ENCODE measurements at regions not wholly inside any gene's neighbourhood (a gene's known extent, or its start where the extent isn't known, plus 50 kb on each side); places are given as distances from the start of the nearest gene placed in this dataset.

DNA sequence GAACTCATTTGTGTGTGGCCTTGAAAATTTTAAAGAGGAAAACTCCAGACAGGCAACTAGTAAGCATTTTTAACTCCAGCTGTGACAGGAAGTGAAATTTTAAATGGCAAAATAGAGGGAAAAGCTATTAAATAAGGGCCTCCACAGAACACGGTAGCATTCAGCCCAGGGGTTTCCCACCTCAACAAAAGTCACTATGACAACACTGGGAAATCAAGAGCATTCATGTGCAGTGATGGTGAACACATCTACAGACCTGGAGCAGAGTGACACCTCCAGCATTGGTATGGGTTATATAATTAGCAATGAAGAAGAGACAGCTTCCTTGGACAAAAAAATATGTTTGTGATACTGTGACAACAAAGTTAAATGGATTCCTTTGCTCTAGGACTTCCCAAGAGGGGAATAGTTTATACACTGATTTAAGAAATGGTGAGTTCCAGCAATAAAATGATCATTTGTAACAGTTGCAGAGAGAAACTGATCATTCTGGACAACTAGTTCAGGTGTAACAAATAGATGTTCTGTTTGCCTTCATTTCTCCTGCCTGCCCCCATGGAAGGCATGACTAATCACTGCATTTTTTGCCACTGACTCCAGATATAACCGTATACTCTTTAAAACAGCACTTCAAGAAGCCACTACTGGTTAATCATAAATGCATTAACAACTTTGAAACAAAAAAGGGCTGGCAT, 93.3 kb upstream of the SLC44A1 start:
- DNase-seq: no peak

- no peak for DNase-seq
Observed at GRCh38 chr9:105151686-105151995, 92.8 kb upstream of the SLC44A1 start.

- no peak for DNase-seq
Observed at GRCh38 chr9:105154723-105155191, 89.7 kb upstream of the SLC44A1 start.

GRCh38 chr9:105157171-105157583, 87.3 kb upstream of the SLC44A1 start:
- DNase-seq: peak; percentile 70

DNA sequence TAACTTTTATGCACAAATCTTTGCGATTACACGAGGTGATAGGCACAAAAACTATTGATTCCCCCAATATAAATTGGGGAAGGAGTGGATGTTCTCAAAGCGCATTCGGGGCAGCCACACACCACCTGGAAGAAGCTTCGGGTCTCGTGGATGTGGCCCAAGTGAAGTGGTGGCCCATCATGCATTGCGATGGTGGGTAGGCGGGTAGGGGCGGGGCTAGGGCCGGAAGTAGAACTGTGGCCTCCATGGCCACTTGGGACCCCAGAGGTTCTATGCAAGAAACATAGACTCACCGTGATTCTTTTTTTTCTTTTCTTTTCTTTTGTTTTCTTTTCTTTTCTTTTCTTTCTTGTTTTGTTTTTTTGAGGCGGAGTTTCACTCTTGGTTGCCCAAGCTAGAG, 86.4 kb upstream of the SLC44A1 start:
- no peak for DNase-seq

- no peak for DNase-seq
Observed at GRCh38 chr9:105158898-105159297, 85.6 kb upstream of the SLC44A1 start.

- no peak for DNase-seq
Observed at GRCh38 chr9:105168870-105169319, 75.6 kb upstream of the SLC44A1 start.

DNA sequence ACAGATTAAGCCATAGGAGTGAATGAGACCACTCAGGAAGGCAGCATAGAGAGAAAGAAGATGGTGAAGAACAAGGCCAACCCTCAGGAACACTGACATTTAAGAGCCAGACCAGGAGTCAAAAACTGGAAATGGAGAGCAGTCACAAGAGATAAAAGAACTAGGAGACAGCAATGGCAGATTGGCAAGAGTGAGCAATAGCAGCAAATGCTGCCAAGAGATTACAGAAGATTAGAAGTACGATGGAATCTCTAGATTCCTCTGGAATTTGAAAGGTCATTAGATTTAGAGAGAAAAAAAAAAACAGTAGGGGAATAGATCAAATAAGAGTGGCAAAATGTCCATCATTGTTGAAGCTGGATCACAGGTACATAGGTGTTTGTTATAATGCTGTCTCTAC, 73.4 kb upstream of the SLC44A1 start:
- no peak for DNase-seq

DNA sequence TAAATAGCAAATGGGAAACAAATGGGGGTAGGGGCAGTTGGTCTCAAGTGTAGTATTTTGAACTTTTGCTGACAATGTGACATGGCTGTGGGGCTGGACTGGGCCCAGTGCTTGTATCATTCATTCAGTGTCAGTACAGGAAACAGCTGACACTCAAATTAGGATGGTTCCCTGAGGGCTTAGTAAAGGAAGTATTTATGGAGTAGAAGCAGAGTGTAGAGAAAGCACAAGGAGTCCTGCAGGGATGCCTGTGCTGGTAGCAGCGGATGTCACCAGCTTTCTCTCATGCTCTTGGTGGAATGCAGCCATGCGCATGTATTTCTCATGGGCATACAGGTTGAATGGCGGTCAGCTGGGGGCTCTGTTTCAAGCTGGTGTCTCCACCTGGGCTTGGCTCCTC, 72.9 kb upstream of the SLC44A1 start:
- no peak for DNase-seq

GRCh38 chr9:105172436-105172835, 72.0 kb upstream of the SLC44A1 start:
- DNase-seq: no peak

DNA sequence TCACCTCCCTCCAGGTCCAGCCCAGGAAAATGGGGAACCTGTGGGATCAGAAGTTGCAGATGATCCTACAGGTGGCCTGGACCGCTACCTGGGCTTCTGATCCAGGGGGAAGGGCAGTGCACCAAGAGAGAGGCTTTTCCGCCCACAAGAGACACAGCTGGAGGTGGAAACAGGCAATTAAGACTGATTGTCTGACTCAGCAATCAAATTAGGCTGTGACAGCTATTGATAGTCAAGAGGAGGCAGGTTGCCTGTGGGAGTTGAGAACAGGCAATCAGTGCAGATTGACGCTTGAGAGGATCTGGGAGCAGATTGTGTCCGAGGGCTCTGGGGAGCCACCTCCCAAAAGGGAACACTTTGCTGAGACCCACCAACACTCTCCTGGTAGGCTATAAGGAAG, 71.1 kb upstream of the SLC44A1 start:
- peak; percentile 87 for DNase-seq

- no peak for DNase-seq
Observed at GRCh38 chr9:105173826-105174225, 70.6 kb upstream of the SLC44A1 start.

- DNase-seq: no peak
Observed at GRCh38 chr9:105176194-105176593, 68.3 kb upstream of the SLC44A1 start.

DNA sequence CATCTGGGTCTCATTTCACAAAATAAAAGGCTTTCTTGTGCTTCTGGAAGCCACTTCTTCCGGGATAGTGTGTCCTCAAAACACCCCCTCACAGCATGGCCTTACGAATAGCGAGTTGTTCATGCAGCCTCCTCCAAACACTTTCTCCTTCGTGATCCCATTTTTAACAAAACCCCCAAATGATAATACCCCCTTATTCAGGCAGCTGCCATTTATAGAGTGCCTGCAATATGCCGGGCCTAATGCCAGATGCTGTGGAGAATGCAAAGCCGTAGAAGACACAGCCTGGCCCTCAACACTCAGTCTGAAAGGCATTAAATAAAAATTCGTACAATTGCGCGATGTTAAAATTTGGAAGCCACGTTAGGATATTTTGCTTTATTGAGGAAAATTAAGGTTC, 66.4 kb upstream of the SLC44A1 start:
- DNase-seq: no peak

- DNase-seq: no peak
Observed at GRCh38 chr9:105187781-105188180, 56.7 kb upstream of the SLC44A1 start.

GRCh38 chr9:105188746-105189145, 55.7 kb upstream of the SLC44A1 start:
- DNase-seq: no peak

DNA sequence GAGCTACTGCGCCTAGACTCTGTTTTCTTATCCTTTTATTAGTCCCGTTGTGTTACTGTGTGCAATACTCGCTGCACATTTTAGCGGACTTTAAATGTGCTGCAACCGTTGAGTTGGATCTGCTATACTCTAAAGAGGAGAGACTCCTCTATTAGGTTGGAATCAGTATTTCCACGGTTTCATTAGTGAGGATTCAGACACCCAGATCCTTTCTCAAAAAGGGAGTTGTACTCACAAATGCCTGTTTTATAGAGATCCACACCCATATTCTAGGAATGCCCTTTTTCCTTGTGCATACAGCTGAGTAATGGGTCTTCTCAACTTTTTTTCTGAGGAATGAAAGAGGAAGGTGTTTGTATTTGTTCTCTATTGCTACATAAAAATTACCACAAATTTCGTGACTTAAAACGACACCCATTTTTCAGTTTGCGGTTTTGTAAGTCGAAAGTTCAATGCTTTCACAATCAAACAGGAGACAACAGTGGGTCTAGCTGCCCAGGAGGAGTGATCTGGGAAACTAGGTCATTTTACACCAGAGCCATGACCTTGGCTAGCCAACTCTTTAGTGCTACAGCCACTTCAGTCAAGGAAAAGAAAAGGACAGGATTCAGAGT, 52.8 kb upstream of the SLC44A1 start:
- DNase-seq: no peak

DNA sequence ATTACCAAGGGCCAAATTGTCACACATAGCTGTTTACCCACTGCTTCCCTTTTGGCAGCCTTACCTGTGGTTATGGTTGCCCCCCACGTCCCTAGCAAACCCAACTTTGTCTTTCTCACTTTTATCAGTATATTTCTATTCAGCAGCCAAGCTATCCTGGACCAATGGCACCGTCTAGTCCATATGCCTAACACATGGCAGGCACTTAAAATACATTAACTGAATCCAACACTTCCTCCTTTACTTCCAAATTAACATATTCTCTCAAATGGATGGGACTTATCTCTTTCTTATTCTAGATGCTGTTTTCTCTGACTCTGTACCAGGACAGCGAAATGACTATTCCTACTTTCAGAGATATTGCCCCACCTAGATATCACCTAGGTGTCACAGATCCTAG, 50.9 kb upstream of the SLC44A1 start:
- no peak for DNase-seq

DNA sequence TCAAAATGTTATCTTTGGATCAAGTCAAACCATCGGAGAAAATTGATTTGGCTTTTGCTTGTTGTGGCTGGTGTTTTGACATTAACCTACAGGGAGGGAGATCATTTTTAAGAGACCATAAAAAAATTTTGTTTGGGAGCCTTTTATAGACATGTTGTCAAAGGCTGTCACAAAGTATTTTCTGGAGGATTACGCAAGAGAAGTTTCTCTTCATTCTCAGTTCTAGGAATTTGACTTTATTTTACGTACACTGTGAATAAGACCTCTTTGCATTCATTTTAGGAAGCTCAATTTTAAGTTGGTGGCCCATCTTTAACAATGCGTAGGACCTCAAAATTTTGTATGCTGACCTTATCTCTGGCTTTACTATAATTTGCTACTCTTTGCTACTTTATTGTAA, 50.2 kb upstream of the SLC44A1 start:
- DNase-seq: no peak
